NCI-H226 (cell line): ENCODE measurements at regions not wholly inside any gene's neighbourhood (a gene's known extent, or its start where the extent isn't known, plus 50 kb on each side); places are given as distances from the start of the nearest gene placed in this dataset.

Source experiments
- DNase-seq: peaks from one replicate; pipeline ENCODE4 v3.0.0-alpha.2; 2015

DNA sequence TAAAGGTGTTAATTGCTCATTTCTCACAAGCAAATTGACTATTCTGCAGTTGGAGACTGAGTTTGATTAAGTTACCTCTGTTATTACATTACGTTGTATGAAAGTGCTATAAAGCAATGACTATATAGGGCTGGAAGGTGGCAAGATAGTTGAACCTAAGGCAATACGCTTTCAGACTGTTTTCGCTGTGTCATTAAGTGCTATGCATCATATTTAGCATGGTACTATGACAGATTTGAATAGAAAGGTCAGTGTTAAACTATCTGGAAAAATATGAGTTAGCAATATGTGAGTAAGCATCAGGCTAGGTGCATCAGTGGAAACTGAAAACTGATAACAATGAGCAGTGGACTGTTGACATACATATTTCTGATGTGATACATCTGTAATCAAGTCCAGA, 206.0 kb upstream of the ARHGAP24 start:
- DNase-seq, result peak; percentile 55

DNA sequence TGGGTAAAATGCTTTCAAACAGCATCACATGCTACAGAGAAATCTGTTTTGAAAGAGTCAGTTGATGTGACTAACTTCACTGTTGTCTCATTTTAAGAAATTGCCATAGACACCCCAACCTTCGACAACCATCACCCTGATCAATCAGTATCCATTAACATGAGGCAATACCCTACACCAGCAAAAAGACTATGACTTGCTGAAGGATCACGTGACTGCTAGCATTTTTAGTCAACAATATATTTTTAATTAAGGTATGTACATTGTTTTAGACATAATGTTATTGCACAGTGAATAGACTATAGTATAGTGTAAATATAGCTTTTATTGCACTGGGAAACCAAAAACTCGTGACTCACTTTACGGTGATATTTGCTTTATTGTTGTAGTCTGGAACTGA, 200.0 kb upstream of the ARHGAP24 start:
- no peak for DNase-seq

DNA sequence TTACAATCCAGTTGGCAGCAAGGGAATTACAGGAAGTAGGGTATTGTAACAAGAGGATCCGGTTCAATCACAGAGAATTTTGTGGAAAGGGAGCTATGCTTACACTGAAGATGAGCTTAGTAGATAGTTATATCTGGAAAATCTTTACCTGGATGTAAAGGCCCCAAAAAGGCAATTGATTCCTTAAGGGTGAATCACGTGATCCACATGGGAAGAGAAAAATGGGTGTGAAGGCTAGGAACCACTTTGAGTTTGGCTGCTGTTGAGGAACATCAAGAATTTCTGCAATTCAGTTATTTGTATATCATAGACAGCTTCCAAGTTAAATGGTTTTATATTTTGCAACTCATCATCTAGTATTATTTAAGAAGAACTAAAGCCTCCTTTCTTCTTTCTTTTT, 194.0 kb upstream of the ARHGAP24 start:
- no peak for DNase-seq

DNA sequence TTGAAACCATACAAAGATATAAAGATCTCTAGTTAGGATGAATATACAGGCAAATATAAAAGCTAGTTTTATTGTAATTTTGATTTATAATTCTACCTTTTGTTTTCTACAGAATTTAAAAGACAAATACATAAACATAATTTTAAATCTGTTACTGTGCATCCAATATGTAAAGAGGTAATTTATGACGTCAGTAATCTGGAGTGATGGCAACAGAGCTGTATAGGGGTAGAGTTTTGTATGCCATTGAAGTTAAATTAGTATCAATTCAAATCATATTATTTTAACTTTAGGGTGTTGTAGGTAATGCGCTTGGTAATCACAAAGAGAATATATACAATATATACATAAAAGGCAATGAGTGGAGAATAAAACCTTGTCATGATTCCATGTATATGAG, 183.7 kb upstream of the ARHGAP24 start:
- no peak for DNase-seq

DNA sequence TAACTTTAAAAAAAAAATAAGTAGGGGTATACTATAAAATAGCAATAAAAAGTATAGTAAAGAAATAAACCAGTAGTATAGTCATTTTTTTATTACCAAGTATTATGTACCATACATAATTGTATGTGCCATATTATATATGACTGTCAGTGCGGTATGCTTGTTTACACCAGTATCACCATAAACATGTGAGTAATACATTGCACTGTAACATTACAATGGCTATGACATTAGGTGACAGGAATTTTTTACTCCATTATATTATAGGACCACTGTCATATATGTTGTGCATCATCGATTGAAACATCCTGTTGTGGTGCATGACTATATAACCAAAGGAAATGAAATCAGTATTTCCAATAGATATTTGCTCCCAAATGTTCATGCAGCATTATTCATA, 176.9 kb upstream of the ARHGAP24 start:
- no peak for DNase-seq

DNA sequence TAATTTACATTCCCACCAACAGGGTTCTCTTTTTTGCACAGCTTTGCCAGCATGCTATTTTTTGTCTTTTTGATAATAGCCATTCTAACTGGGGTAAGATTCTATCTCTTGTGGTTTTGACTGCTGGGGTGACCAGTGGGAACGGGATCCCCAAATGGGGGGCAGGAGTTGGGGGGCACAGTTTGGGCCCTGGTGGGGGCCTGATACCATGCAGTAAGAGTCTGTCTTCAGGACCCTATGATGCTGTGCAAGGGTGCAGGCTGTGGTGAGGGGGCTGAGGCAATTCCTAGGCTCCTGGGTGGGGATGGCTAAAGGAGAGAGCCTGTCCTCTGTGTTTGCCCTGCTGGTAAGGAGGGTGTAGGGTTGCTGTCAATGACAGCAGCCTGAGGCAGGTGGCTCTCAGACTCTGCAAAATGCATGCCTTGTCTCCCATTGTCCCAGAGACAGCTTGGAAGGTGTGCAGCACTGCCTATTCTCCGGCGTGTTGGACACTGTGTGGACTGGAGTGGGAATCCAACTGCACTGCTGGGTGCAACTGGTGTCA, 172.7 kb upstream of the ARHGAP24 start:
- no peak for DNase-seq

DNA sequence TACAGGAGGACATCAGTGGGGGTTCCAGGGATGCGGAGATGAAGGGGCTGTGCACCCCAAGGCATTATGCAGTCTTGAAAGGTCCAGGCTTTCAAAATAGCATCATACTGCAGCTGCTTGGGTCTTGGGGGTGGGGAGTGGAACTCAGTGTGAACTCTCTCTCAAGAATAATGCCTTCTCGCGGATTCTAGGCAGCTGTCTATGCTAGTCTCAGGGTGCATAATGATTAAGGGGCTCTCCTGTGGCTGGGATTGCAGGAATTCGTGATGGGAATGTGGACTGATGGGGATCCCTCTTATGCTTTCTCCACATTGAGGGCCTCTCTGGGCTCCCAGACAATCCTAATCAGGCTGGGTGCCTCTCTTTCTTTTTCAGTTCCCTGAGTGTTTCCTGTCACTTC, 172.2 kb upstream of the ARHGAP24 start:
- DNase-seq, result no peak

DNA sequence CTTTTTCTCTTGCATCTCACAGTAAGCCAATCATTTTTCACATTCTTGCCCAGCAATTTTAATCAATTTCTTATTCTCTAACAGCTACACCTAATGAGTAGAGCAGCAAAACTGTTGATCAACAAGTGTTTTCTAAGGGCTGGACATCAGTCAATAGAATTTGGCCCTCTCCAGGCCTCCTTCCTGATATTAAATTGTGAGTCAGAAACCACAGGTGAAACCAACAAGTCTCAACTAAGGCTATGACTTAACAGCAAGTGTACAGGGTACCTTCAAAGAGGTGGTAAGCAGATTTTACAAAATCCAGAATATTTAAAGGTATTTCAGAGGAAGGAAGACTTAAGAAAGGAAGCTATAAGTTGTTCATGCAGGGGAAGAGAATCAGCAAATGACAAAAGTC, 156.5 kb upstream of the ARHGAP24 start:
- no peak for DNase-seq

DNA sequence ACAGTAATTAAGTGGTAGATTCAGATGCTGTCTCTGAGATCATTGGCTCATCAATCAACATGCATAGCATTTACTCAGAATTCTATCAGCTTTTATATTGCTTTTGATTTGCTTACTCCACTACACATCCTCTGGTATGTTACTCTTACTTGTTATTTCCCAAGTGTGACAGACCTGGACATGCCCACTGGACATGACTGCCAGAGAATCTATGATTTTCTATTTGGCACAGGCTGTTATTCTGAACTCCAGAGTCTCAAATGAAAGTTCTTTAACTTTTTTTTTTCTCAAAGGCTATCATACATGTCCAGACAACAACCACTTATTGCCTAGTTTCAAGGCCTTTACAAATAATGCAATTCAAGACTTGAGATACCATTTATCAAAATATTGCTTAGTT, 116.1 kb upstream of the ARHGAP24 start:
- DNase-seq, result no peak

DNA sequence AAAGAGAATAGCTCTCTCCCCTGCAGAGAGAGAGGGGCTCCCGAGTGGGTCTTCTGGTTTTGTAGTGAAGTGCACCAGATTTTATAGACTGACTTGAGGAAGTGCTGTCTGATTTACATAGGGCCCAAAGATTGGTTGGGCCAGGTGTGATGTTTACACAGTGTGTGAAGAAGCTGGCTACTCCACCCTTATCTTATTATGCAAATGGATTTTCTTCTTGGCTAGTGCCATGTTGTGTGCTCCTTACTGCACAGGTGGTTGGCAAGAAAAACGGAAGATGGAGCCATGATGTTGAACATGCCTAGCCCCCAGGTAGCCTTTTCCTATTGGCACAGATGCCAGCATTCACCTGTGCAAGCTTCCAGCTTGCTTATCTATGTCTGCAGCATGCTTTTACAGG, 112.4 kb upstream of the ARHGAP24 start:
- no peak for DNase-seq

DNA sequence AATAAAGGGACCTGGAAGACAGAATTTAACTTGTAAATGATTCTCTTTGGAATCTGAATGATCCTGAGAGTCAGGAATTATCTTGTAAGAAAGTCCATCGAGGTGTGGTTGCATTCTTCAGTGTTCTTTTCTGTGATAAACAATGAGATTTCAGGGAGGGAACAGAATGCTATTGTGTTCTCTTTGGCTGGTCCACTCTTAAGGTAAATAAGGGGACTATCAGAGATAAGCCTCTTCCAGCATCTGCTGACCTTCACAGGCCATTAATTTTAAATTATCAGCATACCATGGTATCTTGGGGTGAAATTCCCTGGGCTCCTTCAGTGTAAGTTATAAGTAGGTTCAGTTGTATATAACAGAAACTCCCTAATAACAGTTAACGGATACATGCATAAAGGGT, 107.1 kb upstream of the ARHGAP24 start:
- DNase-seq, result no peak

DNA sequence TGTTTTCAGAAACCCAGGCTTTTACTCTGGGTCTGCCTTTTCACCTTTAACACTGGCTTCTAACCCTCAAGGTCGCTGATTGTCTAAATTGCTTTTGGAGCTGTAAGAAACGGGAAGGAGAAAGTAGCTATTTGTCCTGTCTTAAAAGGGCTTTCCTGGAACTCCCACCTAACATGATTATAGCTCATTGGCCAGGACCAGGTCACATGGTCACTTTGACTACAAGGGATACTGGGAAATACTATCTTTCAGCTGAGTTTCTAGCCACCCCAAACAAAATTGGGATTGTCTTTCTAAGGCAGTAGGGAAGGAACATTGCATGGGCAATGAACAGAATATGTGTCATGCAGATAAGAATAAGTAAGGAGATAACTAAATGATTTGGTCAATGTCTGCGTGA, 106.7 kb upstream of the ARHGAP24 start:
- no peak for DNase-seq

DNA sequence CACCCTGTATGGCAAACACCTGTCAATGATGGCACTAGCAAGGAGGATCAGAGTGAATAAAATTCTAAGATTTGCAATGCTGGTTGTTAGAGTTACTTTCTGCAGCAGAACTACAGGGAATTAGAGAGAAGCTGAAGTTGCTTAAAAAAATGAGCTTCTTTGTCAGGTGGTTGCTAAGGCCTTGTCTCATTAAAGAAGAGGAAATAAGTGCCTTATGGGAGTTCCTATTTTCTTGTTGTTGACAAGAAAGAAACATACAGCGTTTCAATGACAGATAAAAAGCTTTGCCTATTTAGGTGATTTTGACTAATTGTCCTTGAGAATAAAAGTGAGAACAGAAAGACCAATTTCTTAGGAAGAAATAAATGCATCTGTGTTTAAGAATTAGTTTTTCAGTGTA, 106.0 kb upstream of the ARHGAP24 start:
- DNase-seq, result no peak

DNA sequence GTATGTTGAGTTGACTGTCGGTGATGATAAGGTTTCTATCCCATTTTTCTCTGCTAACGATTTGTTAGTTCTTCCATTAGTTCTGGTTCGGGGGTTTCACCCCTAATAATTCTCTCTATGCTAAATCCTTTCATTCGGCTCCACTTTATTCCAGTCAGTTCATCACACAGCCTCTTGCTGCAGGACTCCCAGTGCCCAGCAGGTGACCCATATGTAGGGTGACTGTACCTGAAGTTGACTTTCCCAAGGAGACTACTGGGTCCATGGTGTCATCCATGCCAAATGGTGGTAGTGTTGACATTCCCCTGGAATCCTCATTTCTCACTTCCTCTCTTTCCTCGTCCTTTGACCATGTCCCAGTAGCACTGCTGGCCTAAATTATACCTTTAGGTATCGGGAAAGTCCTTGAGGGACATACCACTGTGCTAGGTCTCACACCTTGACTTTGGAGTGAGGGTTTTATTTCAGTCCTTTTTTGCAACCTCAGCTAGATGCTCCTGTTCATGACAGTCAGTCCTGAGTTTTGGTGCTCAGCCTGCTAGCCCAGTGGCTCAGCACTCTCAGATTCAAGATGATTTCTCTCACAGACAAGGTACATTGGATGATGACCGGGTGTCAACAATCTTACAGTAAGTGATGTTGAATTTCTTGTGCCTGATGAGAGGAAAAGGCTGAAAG, 105.1 kb upstream of the ARHGAP24 start:
- no peak for DNase-seq

DNA sequence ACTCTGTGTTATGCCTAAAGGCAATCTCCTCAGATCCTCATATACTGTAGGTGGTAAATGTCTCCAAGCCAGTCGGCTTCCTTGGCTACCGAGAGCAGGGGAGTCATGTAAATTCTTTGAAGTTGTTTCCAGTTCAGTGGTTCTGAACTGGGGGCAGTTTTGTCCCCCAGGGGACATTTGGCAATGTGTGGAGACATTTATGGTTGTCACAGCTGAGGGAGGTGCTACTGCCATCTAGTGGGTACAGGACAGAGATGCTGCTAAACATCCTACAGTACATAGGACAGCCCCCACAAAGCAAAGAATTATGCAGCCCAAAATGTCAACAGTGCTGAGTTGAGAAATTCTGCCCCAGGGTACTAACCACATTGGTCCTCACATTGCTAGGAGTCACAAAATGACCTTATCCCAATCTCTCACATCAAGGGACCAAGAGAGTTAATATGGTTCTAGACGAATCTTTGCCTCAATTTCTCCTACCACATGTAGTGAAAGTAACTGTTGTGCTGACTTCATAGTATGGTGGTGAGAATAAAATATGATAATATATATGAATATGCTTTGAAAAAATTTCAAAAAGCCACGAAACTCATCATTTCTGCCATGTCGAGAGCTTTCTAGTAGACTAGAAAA, 104.4 kb upstream of the ARHGAP24 start:
- no peak for DNase-seq

DNA sequence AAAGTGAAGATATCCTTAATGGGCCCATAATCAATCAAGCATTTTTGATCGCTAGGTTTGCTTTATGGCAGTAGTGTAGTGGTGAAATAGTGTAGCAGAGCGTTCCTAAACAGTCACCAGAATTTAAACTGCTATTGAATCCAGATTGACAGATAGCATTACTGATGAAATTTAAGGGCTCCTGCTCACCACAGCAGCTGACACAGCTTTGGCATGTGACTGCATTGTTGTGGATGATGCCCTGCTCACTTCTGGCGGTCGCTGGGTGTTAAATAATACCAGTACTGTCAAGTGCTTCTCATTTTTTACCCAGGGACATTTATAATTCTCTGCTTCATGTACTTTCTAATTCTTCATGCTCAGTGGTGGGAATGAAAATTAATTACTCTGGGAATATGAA, 102.0 kb upstream of the ARHGAP24 start:
- no peak for DNase-seq

DNA sequence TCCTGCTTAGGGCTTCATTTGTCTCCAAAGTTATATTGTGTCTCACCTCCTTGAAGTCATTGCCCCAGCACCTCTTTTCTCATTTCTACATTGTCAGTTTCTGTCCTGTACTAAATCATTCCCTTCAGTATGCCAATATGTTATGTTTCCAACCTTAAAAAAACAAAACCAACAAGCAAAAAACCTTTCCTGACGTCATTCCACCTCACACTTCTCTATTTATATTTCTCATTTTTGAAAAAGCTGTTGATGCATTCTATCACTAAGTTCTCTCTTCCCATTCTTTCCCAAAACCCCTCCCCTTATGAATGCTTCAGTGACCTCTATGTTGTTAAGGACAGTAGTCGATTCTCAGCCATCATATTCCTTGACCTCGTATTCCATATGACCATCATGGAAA, 98.7 kb upstream of the ARHGAP24 start:
- no peak for DNase-seq

DNA sequence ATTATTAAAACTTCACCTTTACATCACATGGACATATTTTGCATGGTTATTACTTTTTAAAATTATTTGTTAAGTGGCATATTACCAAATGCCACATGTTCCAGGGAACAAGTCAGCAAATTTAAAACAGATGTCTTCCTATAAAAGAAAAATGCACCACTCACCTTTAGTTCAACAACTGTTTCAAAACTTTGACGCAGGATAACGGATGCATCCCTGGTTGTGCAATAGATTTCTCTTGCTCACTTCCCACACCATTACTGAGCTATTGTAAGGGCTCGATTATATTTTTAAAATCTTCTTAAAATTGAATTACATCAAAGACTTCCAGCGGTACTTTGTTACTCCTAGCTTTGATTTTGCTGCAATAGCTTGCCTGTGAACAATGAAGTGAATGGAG, 93.0 kb upstream of the ARHGAP24 start:
- no peak for DNase-seq

DNA sequence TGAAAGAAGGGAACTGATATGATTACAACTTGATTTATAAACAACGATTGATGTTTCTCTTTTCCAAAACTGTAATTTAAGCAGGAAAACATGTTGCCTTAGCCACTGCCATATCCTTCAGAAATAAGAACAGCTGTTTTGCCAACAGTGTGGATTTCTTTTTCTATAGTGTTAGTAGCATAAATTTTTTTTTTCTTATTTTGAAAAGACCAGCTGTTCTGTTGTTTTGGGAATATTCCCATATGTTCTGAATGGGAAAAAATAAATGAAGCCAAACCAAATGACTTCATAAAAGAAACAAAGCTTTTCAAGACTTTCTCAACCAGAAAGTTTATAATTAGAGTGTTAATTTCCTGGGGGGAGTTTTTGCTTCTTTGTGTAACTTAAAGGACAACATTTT, 83.9 kb upstream of the ARHGAP24 start:
- no peak for DNase-seq

DNA sequence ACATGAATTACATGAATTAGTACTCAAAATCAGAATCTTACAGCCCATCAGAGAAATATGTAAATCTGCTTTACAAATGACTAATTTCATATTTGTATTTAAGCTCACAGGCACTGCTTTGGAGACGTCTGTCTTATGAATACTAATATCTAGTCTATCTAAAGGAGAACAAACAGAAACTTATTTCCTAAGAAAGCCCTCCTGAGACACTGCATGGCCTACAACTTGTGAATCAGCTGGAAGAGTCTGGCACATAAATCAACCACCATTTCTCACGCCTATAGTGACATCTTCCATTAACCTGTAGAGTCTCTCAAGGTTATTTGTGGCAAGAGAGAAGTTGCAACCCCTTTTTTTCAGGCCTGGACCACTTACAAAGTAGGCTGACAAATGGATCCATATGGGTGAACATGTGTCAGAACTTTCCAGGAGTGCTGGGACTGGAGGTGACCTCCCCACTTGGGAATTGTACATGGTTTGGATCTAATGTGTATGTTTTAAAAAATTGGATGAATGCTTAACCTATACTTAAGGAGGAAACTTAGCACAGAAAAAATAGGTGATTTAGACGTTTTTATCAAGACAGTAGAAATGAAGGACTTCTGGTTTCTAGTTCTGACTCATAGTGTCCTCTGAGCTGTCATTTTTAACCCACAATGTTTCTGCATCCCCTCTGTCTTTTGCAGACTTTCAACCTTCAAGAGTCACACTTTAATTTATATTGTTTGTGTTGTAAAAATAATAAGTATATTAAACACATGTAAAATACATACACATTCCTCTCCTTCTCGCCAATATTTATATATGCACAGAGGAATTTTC, 83.2 kb upstream of the ARHGAP24 start:
- no peak for DNase-seq

DNA sequence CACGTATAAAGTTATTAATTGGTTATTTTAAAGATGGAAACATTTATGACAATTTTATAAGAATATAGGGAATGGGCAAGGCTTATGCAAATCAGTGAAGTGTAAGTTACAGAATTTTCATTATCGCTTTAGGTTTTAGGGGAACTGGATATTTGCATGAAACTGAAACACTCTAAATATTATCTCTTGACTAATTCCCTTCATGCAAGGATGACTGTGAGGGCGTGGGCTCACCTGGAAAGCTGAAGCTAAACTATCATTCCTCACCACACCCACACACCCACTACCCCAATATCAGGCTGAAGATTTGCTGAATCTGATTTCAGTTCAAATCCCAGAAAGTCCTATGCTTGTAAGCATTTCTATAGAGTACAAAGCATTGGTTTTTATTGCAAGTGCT, 81.7 kb upstream of the ARHGAP24 start:
- no peak for DNase-seq

DNA sequence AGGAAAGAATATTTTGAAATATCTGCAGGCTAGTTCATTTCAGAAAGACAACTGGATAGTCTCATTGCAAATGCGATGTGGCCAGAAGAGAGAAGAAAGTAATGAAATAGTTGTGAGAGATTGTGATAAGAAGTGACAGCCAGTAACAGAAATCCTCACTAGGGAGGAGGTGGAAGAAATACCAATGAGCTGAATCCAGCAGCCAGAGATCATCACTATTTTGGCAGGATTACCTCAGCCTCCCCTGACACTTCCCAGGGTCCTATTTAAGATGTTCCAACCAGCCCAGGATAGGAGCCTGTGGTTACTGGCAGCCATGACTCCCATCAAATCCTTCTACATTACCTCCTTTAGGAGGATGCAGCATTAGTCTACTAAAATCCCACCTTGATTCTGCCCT, 76.7 kb upstream of the ARHGAP24 start:
- DNase-seq, result peak; percentile 86

DNA sequence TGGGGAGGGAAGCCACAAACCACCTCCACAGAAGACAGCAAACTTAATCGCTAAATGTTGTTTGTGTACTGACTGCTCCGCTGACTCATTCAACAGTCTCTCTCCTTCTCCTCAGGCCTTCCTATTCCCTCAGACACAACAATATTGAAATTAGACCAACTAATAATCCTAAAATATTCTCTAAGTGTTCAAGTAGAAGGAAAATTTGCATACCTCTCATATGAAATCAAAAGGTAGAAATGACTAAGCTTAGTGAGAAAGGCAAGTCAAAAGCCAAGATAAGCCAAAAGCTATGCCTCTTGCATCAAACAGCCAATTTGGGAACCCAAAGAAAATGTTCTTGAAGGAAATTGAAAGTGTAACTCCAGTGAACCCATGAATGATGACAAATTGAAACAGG, 75.7 kb upstream of the ARHGAP24 start:
- DNase-seq, result no peak

DNA sequence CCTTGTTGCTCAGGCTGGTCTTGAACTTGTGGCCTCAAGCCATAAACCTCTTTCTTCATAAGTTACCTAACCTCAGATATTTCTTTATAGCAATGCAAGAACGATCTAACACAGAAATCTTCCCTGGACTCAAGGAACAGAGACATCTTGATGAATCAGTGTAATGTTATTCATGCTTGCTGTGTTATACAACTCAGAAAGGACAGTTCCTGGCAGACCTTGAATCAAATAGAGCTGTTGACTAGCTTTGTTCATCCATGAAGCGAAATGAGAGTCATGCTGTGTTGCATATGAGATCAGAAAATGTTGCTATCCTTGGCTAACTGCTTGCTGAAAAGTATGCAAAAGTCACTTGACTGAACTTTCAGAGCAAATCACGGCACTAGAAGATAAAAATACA, 72.6 kb upstream of the ARHGAP24 start:
- DNase-seq, result peak; percentile 88
